Tibial nerve (tissue), 4 donors: ENCODE measurements at regions not wholly inside any gene's neighbourhood (a gene's known extent, or its start where the extent isn't known, plus 50 kb on each side); places are given as distances from the start of the nearest gene placed in this dataset.

ENCODE experiments used
- DNase-seq, 2 donors: peaks; one replicate each; pipeline ENCODE4 v3.0.0-alpha.2; 2019; ENCODE audit warnings: low spot score in 2 of 2
- H3K27ac ChIP-seq, 4 donors: fragments of 200-600 bp; sonication (generic) in 3 of 4; one replicate each; pipeline ENCODE4 v1.5.1; 2017 to 2019; ENCODE audit warnings: mild to moderate bottlenecking in 1 of 4
- H3K27me3 ChIP-seq, 2 donors: fragments of 200-600 bp; sonication (generic) in 1 of 2; one replicate each; pipeline versions ENCODE4 v1.5.1 to v1.6.0; 2017 to 2019
- H3K36me3 ChIP-seq, 3 donors: fragments of 200-600 bp; sonication (generic); one replicate each; pipeline ENCODE4 v1.5.1; 2018 to 2019
- H3K4me1 ChIP-seq, 4 donors: fragments of 200-600 bp; sonication (generic) in 3 of 4; one replicate each; pipeline ENCODE4 v1.5.1; 2017 to 2019
- H3K4me3 ChIP-seq, 4 donors: fragments of 200-600 bp; sonication (generic) in 3 of 4; one replicate each; pipeline ENCODE4 v1.5.1; 2017 to 2019; ENCODE audit warnings: mild to moderate bottlenecking in 1 of 4, moderate library complexity in 1 of 4
- H3K9me3 ChIP-seq, 4 donors: fragments of 200-600 bp; sonication (generic) in 3 of 4; one replicate each; pipeline ENCODE4 v1.5.1; 2017 to 2019
- EP300 ChIP-seq, 2 donors: sonication (generic); formaldehyde crosslinking; IDR thresholded peaks; one replicate each; pipeline ENCODE4 v1.6.1; 2017; ENCODE audit warnings: antibody characterized with exemption in 2 of 2, mild to moderate bottlenecking in 1 of 2
- POLR2A ChIP-seq, 2 donors: fragments of 450-650 bp; IDR thresholded peaks; one replicate each; pipeline ENCODE4 v1.6.1; 2017; ENCODE audit warnings: antibody characterized with exemption in 2 of 2, mild to moderate bottlenecking in 2 of 2, moderate library complexity in 2 of 2
- WGBS, 2 donors: methylation state at CpG; one replicate each; pipeline ENCODE4 v1.1.5; 2018; 5-methylcytosine and 5-hydroxymethylcytosine counted together
- TF ChIP-seq, protein P1 (sequence below), 5 experiments: fragments of 200-600 bp in 3 of 5; fragments of 450-650 bp in 2 of 5; sonication (generic) in 3 of 5; IDR thresholded peaks; one replicate each; pipeline ENCODE4 v1.5.1; 2016 to 2019; ENCODE audit warnings: antibody characterized with exemption in 5 of 5, mild to moderate bottlenecking in 3 of 5, moderate library complexity in 2 of 5

DNA sequence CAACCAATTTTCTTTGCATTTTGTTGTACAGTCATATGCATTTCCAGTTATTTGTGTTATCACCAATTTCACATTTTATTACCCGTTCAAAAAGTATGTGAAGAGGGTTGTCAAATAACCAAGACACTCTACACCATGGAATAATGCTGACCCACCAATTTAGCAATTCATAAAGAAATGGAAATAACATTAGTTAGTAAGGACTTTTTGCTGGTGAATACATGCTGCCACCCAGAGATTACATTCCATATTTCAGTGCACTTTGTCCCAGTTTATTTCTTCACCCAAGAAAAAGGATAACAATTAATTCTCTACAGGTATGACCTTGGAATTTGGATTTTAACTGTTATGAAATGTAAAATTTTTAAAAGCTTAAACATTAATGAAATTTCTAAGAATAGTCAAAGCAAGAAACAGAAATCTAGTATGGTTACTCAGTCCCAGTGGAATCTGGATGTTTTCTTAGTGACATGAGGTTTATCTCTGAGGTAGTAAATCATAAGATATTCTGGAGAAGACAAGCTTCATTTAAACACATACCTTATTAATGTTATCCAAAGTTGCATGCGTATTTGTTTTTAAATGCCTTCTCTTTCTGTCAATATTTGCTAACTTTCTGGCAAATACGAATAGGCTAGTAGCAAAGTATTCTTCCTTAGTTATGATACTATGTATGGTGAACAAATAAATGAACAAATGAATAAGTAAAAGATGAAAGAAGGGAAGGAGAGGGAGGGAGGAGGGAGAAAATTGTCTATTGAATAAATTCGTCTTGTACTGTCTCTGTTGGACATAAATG is 100.6 kb downstream of the CETN3 start:
- H3K27ac ChIP-seq, result no peak overlapping the region
- no peak for TF ChIP-seq EP300 (IDR thresholded peaks at IDR 0.05)
- TF ChIP-seq, protein P1, sequence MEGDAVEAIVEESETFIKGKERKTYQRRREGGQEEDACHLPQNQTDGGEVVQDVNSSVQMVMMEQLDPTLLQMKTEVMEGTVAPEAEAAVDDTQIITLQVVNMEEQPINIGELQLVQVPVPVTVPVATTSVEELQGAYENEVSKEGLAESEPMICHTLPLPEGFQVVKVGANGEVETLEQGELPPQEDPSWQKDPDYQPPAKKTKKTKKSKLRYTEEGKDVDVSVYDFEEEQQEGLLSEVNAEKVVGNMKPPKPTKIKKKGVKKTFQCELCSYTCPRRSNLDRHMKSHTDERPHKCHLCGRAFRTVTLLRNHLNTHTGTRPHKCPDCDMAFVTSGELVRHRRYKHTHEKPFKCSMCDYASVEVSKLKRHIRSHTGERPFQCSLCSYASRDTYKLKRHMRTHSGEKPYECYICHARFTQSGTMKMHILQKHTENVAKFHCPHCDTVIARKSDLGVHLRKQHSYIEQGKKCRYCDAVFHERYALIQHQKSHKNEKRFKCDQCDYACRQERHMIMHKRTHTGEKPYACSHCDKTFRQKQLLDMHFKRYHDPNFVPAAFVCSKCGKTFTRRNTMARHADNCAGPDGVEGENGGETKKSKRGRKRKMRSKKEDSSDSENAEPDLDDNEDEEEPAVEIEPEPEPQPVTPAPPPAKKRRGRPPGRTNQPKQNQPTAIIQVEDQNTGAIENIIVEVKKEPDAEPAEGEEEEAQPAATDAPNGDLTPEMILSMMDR (IDR thresholded peaks at IDR 0.05), result no peak
- no peak for TF ChIP-seq POLR2A (IDR thresholded peaks at IDR 0.05)
- 76 to 79% methylated on average over 4 of the region's 4 CpGs for WGBS, 2 donors

DNA sequence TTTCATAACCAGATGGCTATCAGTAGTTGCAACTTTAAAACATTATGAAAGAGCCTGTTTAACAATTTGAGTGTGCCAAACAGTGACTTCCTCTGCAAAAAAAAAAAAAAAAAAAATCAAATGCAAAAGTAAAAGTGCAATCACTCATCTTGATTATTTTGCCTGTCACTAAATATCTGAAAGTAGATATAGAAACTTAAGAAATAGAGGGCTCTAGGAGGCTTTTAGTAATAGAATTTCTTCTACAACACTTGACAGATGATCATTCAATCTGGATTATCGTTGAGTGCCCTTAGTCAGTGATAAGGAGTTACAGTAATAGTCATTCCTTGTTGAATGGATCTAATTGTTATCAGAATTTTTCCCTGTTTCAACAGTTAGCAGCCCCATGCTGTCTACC is 101.8 kb downstream of the CETN3 start:
- DNase-seq, result no peak
- no peaks in the 10 kb centered on the region for H3K4me1 ChIP-seq
- TF ChIP-seq, protein P1 (IDR thresholded peaks at IDR 0.05), result no peak
- TF ChIP-seq POLR2A (IDR thresholded peaks at IDR 0.05) (no peak), EP300 (IDR thresholded peaks at IDR 0.05) (no peak)
- no peaks in the 10 kb centered on the region for H3K36me3 ChIP-seq
- H3K9me3 ChIP-seq, result no peaks in the 10 kb centered on the region
- WGBS, 2 donors, result 53 to 61% methylated on average over 1 of the region's 1 CpG
- H3K27ac ChIP-seq, result no peak overlapping the region
- H3K4me3 ChIP-seq, result no peak overlapping the region
- H3K27me3 ChIP-seq, result no peaks in the 10 kb centered on the region

More for the DNA sequence above, 100.6 kb downstream of the CETN3 start:
- H3K27me3 ChIP-seq, result no peaks in the 10 kb centered on the region
- no peak overlapping the region for H3K4me3 ChIP-seq
- DNase-seq, result no peak
- H3K4me1 ChIP-seq, result no peaks in the 10 kb centered on the region
- H3K36me3 ChIP-seq, result no peaks in the 10 kb centered on the region
- no peaks in the 10 kb centered on the region for H3K9me3 ChIP-seq

DNA sequence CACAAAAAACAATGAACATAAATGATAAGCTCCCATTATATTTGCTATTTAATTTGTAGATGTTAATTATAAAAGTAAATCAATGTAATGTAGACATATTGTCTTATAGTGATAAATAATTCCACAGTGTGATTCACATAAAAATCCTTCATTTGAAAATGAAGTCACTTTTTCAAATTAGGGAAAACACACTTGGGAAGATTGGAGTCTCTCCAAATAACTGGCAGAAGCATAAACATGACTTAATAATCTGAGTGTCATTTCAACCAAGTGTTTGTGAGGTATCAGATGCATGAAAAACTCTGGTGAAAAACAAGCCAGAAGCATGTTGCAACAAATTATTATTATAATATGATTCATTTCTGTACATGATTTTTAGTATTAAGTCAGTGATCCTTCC is 102.2 kb downstream of the CETN3 start:
- Histone ChIP-seq H3K4me1 (no peaks in the 10 kb centered on the region), H3K36me3 (no peaks in the 10 kb centered on the region), H3K4me3 (no peak overlapping the region), H3K27ac (no peak overlapping the region), H3K27me3 (no peaks in the 10 kb centered on the region), H3K9me3 (no peaks in the 10 kb centered on the region)
- TF ChIP-seq, protein P1 (IDR thresholded peaks at IDR 0.05), result no peak
- no peak for TF ChIP-seq POLR2A (IDR thresholded peaks at IDR 0.05)
- no peak for TF ChIP-seq EP300 (IDR thresholded peaks at IDR 0.05)
- DNase-seq, result no peak

DNA sequence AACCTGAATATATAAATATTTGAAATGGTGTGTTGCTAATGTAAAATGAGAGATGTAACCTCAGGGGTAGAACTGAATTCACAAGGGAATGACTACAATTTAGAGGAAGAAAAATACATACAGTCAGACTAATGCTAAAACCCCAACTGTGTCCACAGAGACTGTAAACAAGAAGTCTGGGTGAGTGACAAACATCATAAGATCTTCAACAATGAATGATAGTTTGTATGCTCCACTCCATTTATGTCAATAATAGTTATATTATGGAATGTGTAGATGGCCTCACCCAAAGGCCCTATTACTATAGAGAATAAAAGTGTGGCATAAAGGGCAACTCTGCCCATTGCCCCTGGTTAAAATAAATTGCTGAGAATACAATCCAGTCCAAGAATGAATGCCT is 102.9 kb downstream of the CETN3 start:
- DNase-seq, result no peak
- H3K4me1 ChIP-seq, result no peaks in the 10 kb centered on the region
- H3K9me3 ChIP-seq, result no peaks in the 10 kb centered on the region
- no peak overlapping the region for H3K4me3 ChIP-seq
- TF ChIP-seq EP300 (IDR thresholded peaks at IDR 0.05) (no peak), POLR2A (IDR thresholded peaks at IDR 0.05) (no peak)
- TF ChIP-seq, protein P1 (IDR thresholded peaks at IDR 0.05), result no peak
- H3K27me3 ChIP-seq, result no peaks in the 10 kb centered on the region
- H3K36me3 ChIP-seq, result no peaks in the 10 kb centered on the region
- H3K27ac ChIP-seq, result no peak overlapping the region

DNA sequence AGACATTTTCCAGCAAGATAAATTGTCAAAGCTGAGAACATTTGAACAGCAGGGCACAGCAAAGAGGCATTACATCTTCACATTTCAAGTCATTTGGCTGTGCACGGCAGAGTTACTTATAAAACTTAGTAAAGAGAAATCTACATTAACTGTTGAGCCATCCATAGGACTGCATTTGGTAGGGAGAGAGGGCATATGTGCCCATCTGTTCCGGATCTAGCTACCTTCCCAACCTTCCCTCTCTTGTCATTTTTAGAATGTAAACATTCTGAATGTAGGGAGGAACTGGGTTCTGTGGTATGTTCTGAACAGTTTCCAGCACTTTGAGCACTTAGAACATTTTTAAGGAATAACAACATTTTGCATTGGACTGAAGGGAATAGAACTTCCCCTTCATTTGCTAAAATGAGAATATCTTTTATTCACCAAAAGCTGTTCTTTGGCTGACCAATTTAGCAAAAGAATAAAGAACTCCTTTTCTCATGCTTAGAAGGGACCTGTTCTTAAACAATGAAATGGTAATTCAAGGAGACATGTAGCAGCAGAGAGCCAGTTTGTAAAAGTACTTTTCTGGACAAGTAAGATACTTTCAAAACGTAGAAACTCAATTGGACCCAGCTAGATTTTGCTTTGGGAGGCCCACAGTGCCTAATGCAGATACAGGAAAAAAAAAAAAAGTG is 104.4 kb downstream of the CETN3 start:
- 65% methylated on average over 3 of the region's 3 CpGs for WGBS, 2 donors
- no peaks in the 10 kb centered on the region for H3K36me3 ChIP-seq

More for the DNA sequence above, 104.4 kb downstream of the CETN3 start:
- Histone ChIP-seq H3K27me3 (no peaks in the 10 kb centered on the region), H3K9me3 (no peaks in the 10 kb centered on the region), H3K27ac (no peak overlapping the region), H3K4me3 (no peak overlapping the region), H3K4me1 (no peaks in the 10 kb centered on the region)
- TF ChIP-seq EP300 (IDR thresholded peaks at IDR 0.05) (no peak), POLR2A (IDR thresholded peaks at IDR 0.05) (no peak)
- no peak for DNase-seq
